H1 (cell line): ENCODE measurements at regions not wholly inside any gene's neighbourhood (a gene's known extent, or its start where the extent isn't known, plus 50 kb on each side); places are given as distances from the start of the nearest gene placed in this dataset.
A peak's percentile ranks its signal among the peaks of the same experiment; 100 is the strongest.

Experiments
- CTCF ChIA-PET: fragments of 300-600 bp; sonication (Branson Sonifier 250); formaldehyde crosslinking; loops from one replicate; lab custom pipeline; 2021; ENCODE audit not compliant: partially characterized antibody; lab: Charles Lee
- POLR2A ChIA-PET: fragments of 300-600 bp; sonication (Branson Sonifier 250); formaldehyde crosslinking; loops from one replicate; lab custom pipeline; 2021; ENCODE audit warnings: inconsistent platforms; ENCODE audit not compliant: partially characterized antibody; lab: Charles Lee
- DNase-seq, 2 experiments: peaks; one replicate each; pipeline versions ENCODE4 v3.0.0 to v3.0.0-alpha.2; 2010 to 2022; ENCODE audit warnings: low spot score in 2 of 2, low read depth in 1 of 2, mixed read lengths in 1 of 2
- FAIRE-seq: peaks from 2 replicates; lab custom pipeline; 2011; peaks lifted over from hg19 to GRCh38; lab: Jason Lieb, UNC
- H2AFZ ChIP-seq: 2 replicates; pipeline ENCODE4 v1.8.1; 2012; ENCODE audit warnings: low read length, inconsistent platforms
- H2AK5ac ChIP-seq: 2 replicates; pipeline ENCODE4 v1.6.1; 2013; ENCODE audit warnings: low read depth, low read length
- H2BK120ac ChIP-seq: replicated peaks from 2 replicates; pipeline ENCODE3; 2013; ENCODE audit warnings: low read depth, low read length, inconsistent platforms
- H2BK12ac ChIP-seq: 2 replicates; pipeline ENCODE4 v1.6.1; 2013; ENCODE audit warnings: low read depth, low read length
- H2BK15ac ChIP-seq: 2 replicates; pipeline ENCODE4 v1.6.1; 2013; ENCODE audit warnings: low read length
- H2BK20ac ChIP-seq: 2 replicates; pipeline ENCODE4 v1.6.1; 2013; ENCODE audit warnings: low read length
- H2BK5ac ChIP-seq: 2 replicates; pipeline ENCODE4 v1.6.1; 2013; ENCODE audit warnings: low read depth, low read length
- H3K14ac ChIP-seq: 2 replicates; pipeline ENCODE4 v1.6.1; 2013; ENCODE audit warnings: inconsistent platforms; ENCODE audit not compliant: insufficient read length
- H3K18ac ChIP-seq: 2 replicates; pipeline ENCODE4 v1.6.1; 2013; ENCODE audit warnings: low read length; ENCODE audit errors: extremely low read depth
- H3K23ac ChIP-seq: 2 replicates; pipeline ENCODE4 v1.6.1; 2013; ENCODE audit warnings: inconsistent platforms; ENCODE audit not compliant: insufficient read length
- H3K23me2 ChIP-seq: 2 replicates; pipeline ENCODE4 v1.6.1; 2013; ENCODE audit warnings: low read depth, low read length
- H3K27ac ChIP-seq: 2 replicates; pipeline ENCODE4 v1.6.1; 2011; ENCODE audit warnings: low read depth, low read length, inconsistent platforms
- H3K27me3 ChIP-seq, 4 experiments: replicated peaks in 1 of 4; 1 replicate in 1 of 4; 2 replicates in 3 of 4; pipeline versions ENCODE4 v1.6.1 to v1.8.1; 2011 to 2013; ENCODE audit warnings: low read length in 3 of 4, mild to moderate bottlenecking in 3 of 4, inconsistent platforms in 2 of 4, mixed read lengths in 2 of 4, moderate library complexity in 1 of 4; ENCODE audit not compliant: control insufficient read depth in 3 of 4, insufficient read depth in 3 of 4; ENCODE audit errors: extremely low read depth in 1 of 4
- H3K36me3 ChIP-seq, 4 experiments: 2 replicates each; pipeline versions ENCODE4 v1.6.1 to v1.8.1; 2011 to 2013; ENCODE audit warnings: mild to moderate bottlenecking in 4 of 4, low read length in 3 of 4, moderate library complexity in 2 of 4, control low read depth in 1 of 4, inconsistent platforms in 1 of 4; ENCODE audit not compliant: insufficient read depth in 4 of 4, control insufficient read depth in 2 of 4
- H3K4ac ChIP-seq: replicated peaks from 2 replicates; pipeline ENCODE3; 2013; ENCODE audit warnings: low read length, low read depth, mixed read lengths, inconsistent platforms; ENCODE audit not compliant: insufficient read length
- H3K4me1 ChIP-seq, 4 experiments: replicated peaks in 1 of 4; 1 replicate in 1 of 4; 2 replicates in 3 of 4; pipeline versions ENCODE4 v1.6.1 to v1.8.1; 2011 to 2013; ENCODE audit warnings: low read length in 3 of 4, inconsistent platforms in 2 of 4, mixed read lengths in 1 of 4; ENCODE audit not compliant: insufficient read depth in 4 of 4, control insufficient read depth in 3 of 4
- H3K4me2 ChIP-seq, 2 experiments: 2 replicates each; pipeline versions ENCODE4 v1.6.1 to v1.8.1; 2011 to 2013; ENCODE audit warnings: low read depth in 2 of 2, low read length in 2 of 2, control low read depth in 1 of 2, inconsistent platforms in 1 of 2, mild to moderate bottlenecking in 1 of 2; ENCODE audit not compliant: insufficient read depth in 1 of 2
- H3K4me3 ChIP-seq, 4 experiments: fragments of 200-600, 300-600 bp in 1 of 4; sonication (generic), shearing (Covaris generic), sonication (Bioruptor Twin) in 1 of 4; 2 replicates each; pipeline versions ENCODE4 v1.5.1 to v1.8.1; 2011 to 2016; ENCODE audit warnings: low read length in 4 of 4, low read depth in 3 of 4, control low read depth in 2 of 4, inconsistent platforms in 2 of 4, mild to moderate bottlenecking in 2 of 4, mixed read lengths in 1 of 4, moderate library complexity in 1 of 4; ENCODE audit not compliant: insufficient read depth in 2 of 4; ENCODE audit errors: extremely low read depth in 1 of 4
- H3K56ac ChIP-seq: replicated peaks from 2 replicates; pipeline ENCODE3; 2013; ENCODE audit warnings: low read depth, mild to moderate bottlenecking, mixed read lengths, low read length, inconsistent platforms; ENCODE audit not compliant: insufficient read length
- H3K79me1 ChIP-seq: 2 replicates; pipeline ENCODE4 v1.6.1; 2013; ENCODE audit warnings: low read depth, low read length, control low read depth
- H3K79me2 ChIP-seq, 2 experiments: 2 replicates each; pipeline versions ENCODE4 v1.6.1 to v1.8.1; 2012 to 2013; ENCODE audit warnings: low read length in 2 of 2, mild to moderate bottlenecking in 2 of 2, inconsistent platforms in 1 of 2; ENCODE audit not compliant: insufficient read depth in 2 of 2, control insufficient read depth in 1 of 2
- H3K9ac ChIP-seq, 4 experiments: replicated peaks in 1 of 4; 1 replicate in 1 of 4; 2 replicates in 3 of 4; pipeline versions ENCODE4 v1.6.1 to v1.8.1; 2011 to 2013; ENCODE audit warnings: low read depth in 3 of 4, low read length in 3 of 4, control low read depth in 2 of 4, mild to moderate bottlenecking in 2 of 4, moderate library complexity in 2 of 4, inconsistent platforms in 1 of 4; ENCODE audit errors: extremely low read depth in 1 of 4
- H3K9me3 ChIP-seq, 2 experiments: 2 replicates each; pipeline versions ENCODE4 v1.6.1 to v1.8.1; 2012 to 2013; ENCODE audit warnings: mild to moderate bottlenecking in 2 of 2, moderate library complexity in 2 of 2, control low read depth in 1 of 2, inconsistent platforms in 1 of 2, low read depth in 1 of 2, low read length in 1 of 2, mixed read lengths in 1 of 2; ENCODE audit not compliant: insufficient read depth in 2 of 2
- H4K20me1 ChIP-seq, 2 experiments: replicated peaks in 1 of 2; 2 replicates each; pipeline versions ENCODE3 to v1.8.1; 2011 to 2013; ENCODE audit warnings: inconsistent platforms in 2 of 2, low read length in 2 of 2, mild to moderate bottlenecking in 1 of 2; ENCODE audit not compliant: insufficient read depth in 2 of 2, control insufficient read depth in 1 of 2
- H4K5ac ChIP-seq: 2 replicates; pipeline ENCODE4 v1.6.1; 2013; ENCODE audit warnings: low read length, low read depth, mixed read lengths, inconsistent platforms; ENCODE audit not compliant: insufficient read length
- H4K8ac ChIP-seq: 2 replicates; pipeline ENCODE4 v1.8.0; 2013; ENCODE audit warnings: mild to moderate bottlenecking, moderate library complexity, low read length, inconsistent platforms; ENCODE audit not compliant: insufficient read depth; ENCODE audit errors: extremely low read depth
- H4K91ac ChIP-seq: replicated peaks from 2 replicates; pipeline ENCODE3; 2013; ENCODE audit warnings: low read length, mixed read lengths, inconsistent platforms; ENCODE audit not compliant: insufficient read length
- ASH2L ChIP-seq: fragments of 200-600, 300-600 bp; sonication (generic); IDR thresholded peaks from one replicate; pipeline ENCODE4 v1.7.1; 2017; ENCODE audit warnings: low read length
- CEBPB ChIP-seq: IDR thresholded peaks from 2 replicates; pipeline ENCODE4 v1.6.1; 2012; ENCODE audit warnings: low read depth, low read length
- EP300 ChIP-seq, 2 experiments: IDR thresholded peaks; 1 replicate in 1 of 2; 2 replicates in 1 of 2; pipeline ENCODE4 v1.6.1; 2011 to 2012; ENCODE audit warnings: low read depth in 2 of 2, low read length in 2 of 2, mild to moderate bottlenecking in 2 of 2, borderline replicate concordance in 1 of 2, inconsistent platforms in 1 of 2, moderate library complexity in 1 of 2
- EZH2 ChIP-seq: fragments of 200-600 bp; sonication (generic); IDR thresholded peaks from 2 replicates; pipeline ENCODE4 v1.7.1; 2012; ENCODE audit warnings: low read depth, mild to moderate bottlenecking, moderate library complexity, low read length, inconsistent platforms; ENCODE audit not compliant: severe bottlenecking
- KDM5A ChIP-seq: fragments of 200-600 bp; IDR thresholded peaks from 2 replicates; pipeline ENCODE4 v1.7.1; 2012; ENCODE audit warnings: mild to moderate bottlenecking, low read length, inconsistent platforms, mixed read lengths
- RAD21 ChIP-seq, 2 experiments: IDR thresholded peaks in 1 of 2; conservative IDR thresholded peaks in 1 of 2; 2 replicates each; pipeline ENCODE4 v1.6.1; 2011; ENCODE audit warnings: low read depth in 2 of 2, low read length in 2 of 2, improper control_type of control experiment in 1 of 2, inconsistent platforms in 1 of 2, mild to moderate bottlenecking in 1 of 2, moderate library complexity in 1 of 2
- RFX5 ChIP-seq: IDR thresholded peaks from 2 replicates; pipeline ENCODE4 v1.6.1; 2011; ENCODE audit warnings: low read depth, low read length, improper control_type of control experiment, borderline replicate concordance
- RNF2 ChIP-seq: fragments of 200-900, 300-1000 bp; sonication (generic); IDR thresholded peaks from 2 replicates; pipeline ENCODE4 v1.7.1; 2016; ENCODE audit warnings: borderline replicate concordance, low read depth, mild to moderate bottlenecking, antibody characterized with exemption, low read length; ENCODE audit not compliant: poor library complexity, severe bottlenecking; ENCODE audit errors: missing control alignments
- SIX5 ChIP-seq: IDR thresholded peaks from 2 replicates; pipeline ENCODE4 v1.6.1; 2011; ENCODE audit warnings: mild to moderate bottlenecking, low read depth, low read length
- SP4 ChIP-seq: IDR thresholded peaks from 2 replicates; pipeline ENCODE4 v1.6.1; 2012; ENCODE audit warnings: low read length, inconsistent platforms
- TCF12 ChIP-seq: IDR thresholded peaks from 2 replicates; pipeline ENCODE4 v1.6.1; 2011; ENCODE audit warnings: low read depth, mild to moderate bottlenecking, low read length
- WGBS, 2 experiments: shearing (Covaris generic) in 1 of 2; methylation state at CpG; one replicate each; pipeline versions ENCODE4 v1.1.6 to v1.1.7; 2013 to 2015; ENCODE audit warnings: low lambda C conversion rate in 2 of 2, mixed read lengths in 2 of 2, inconsistent platforms in 1 of 2, low coverage in 1 of 2, missing lambda C conversion rate in 1 of 2; ENCODE audit not compliant: insufficient replicate concordance in 2 of 2, insufficient coverage in 1 of 2, insufficient read length in 1 of 2; ENCODE audit errors: extremely low coverage in 1 of 2, missing lambda C conversion rate in 1 of 2; 5-methylcytosine and 5-hydroxymethylcytosine counted together

GRCh38 chr5:77843570-77844372, 67.6 kb upstream of the TBCA start:
- Histone ChIP-seq H2BK15ac (no peak overlapping the region), H3K9ac (no peak overlapping the region), H3K56ac (no peak overlapping the region), H3K4me2 (peak overlapping the region; percentile 72 to 73), H3K18ac (no peak overlapping the region), H3K23ac (no peak overlapping the region), H2BK120ac (no peak overlapping the region), H3K4me1 (peaks cover 12 to 28% (median 15%) of the 10 kb centered on the region in 4 experiments), H3K14ac (no peak overlapping the region), H4K8ac (no peak overlapping the region), H2BK12ac (no peak overlapping the region), H3K4ac (no peak overlapping the region), H3K79me1 (no peaks in the 10 kb centered on the region), H3K36me3 (no peaks in the 10 kb centered on the region), H2BK5ac (no peak overlapping the region), H3K4me3 (peak overlapping the region; percentile 16 to 58 (median 31); a peak in 6 of 8 replicates), H3K79me2 (no peaks in the 10 kb centered on the region), H3K23me2 (no peaks in the 10 kb centered on the region), H2AK5ac (no peak overlapping the region), H4K5ac (no peak overlapping the region), H3K27ac (no peak overlapping the region), H3K27me3 (peaks cover 56 to 84% (median 77%) of the 10 kb centered on the region in 4 experiments), H3K9me3 (no peaks in the 10 kb centered on the region), H2AFZ (no peak overlapping the region), H4K20me1 (peaks cover 17 to 24% of the 10 kb centered on the region in 2 experiments), H4K91ac (no peak overlapping the region), H2BK20ac (no peak overlapping the region)
- ChIA-PET CTCF (interaction anchor here (0.7 kb wide), 1 partner anchor 196 kb away, joined by 3 read pairs; no protein-coding TSS in a partner anchor), POLR2A (interaction anchor here (0.8 kb wide), 1 partner anchor 96 kb away, joined by 3 read pairs; no protein-coding TSS in a partner anchor)
- no peak for FAIRE-seq
- WGBS, 2 experiments: 11% methylated on average over 24 of the region's 24 CpGs; no CpG with 5 or more reads in 1 of the 2 experiments
- no peak for DNase-seq
- no peak for TF ChIP-seq EZH2
- TF ChIP-seq SIX5: no peak
- TF ChIP-seq SP4: no peak
- no peak for TF ChIP-seq CEBPB
- TF ChIP-seq EP300 (IDR thresholded peaks at IDR 0.05; ENCODE audit: borderline replicate concordance in 1 of 2, low read depth in 2 of 2, low read length in 2 of 2): no peak
- peak; percentile 53 for TF ChIP-seq ASH2L
- peak; percentile 70 for TF ChIP-seq RNF2
- TF ChIP-seq TCF12: no peak
- TF ChIP-seq KDM5A: no peak
- TF ChIP-seq RAD21 (IDR thresholded peaks at IDR 0.05 in 1 of 2, conservative IDR thresholded peaks at IDR 0.05 in 1 of 2; ENCODE audit: low read depth in 2 of 2, low read length in 2 of 2): 0 out of 4 replicates have a peak, but pooled peaks of 1 of the 2 experiments have one; percentile 5
- TF ChIP-seq RFX5: no peak
